ENCODE measurements at regions not wholly inside any gene's neighbourhood (a gene's known extent, or its start where the extent isn't known, plus 50 kb on each side); places are given as distances from the start of the nearest gene placed in this dataset.

DNA sequence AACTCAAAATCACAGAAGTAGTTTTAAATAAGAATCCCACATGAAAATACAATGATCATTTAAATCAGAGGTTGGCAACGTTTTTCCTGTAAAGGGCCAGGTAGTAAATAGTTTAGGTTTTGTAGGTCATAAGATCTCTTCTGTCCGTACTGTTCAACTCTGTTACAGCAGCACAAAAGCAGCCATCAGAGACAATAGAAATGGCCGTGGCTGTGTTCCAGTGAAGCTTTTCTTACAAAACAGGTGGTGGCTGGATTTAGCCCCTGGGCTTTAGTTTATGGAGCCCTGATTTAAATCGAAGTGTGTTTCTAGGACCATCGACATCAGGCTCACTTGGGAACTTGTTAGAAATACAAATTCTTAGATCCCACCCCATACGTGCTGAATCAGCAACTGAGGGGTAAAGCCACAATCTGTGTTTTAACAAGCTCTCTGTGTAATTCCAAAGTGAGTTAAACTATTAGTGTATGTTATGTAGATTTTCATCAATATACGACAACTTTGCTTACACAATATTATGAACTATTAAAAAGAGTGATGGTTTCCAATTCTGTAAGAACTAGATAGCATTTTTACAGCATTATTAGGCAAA, 54.8 kb upstream of the MIR17HG start:
- DNase-seq, result no peak

DNA sequence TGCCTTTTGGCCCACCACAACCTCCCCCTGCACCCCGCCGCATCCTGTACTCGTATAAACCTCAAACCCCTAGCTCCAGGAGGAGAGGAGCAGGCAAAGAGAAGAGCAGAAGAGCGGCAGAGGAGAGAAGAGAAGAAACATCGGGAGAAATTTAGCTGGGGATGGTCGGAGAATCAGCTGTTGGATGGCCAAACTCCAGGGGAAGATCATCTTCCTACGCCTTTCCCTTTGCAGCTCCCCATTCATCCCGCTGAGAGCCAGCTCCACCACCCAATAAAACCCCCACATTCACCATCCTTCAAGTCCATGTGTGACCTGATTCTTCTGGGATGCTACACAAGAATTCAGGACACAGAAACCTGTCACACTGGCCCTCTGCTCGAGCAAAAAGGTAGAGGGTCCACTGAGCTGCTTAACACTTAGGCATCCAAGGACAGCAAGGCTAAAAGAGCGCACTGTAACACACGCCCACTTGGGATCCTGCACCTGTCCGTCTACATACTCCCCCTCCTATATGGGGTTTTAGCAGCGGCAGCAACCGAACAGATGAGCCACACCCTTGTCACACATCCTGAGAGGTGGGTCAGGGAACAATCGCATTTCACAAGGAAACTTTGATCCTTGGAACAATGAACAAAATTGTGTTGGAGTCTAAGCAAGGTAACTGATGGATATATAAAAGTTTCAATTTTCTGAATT, 51.6 kb upstream of the MIR17HG start:
- no peak for DNase-seq

DNA sequence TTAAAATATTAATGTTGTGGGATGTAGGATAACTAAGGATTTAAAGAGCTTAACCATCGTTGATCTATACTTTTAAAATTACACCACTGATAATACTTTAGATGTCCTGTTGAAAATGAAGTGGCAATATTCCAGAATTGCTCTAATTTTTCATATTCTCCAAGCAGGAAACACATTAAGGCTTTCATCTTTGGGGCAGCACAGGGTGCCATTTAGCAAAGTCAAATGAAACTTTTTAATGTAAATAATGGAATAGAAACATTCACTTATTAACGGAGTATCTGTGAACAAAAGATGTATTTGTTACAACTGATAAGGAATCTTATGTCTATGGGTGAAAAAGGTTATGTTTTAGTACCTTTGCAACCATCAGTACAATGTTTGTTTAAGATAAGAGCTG, 50.0 kb upstream of the MIR17HG start:
- no peak for DNase-seq
